Spleen (tissue), 7 donors: ENCODE measurements at regions not wholly inside any gene's neighbourhood (a gene's known extent, or its start where the extent isn't known, plus 50 kb on each side); places are given as distances from the start of the nearest gene placed in this dataset.
"Not testable (repeated sequence)": the region's sequence is repeated elsewhere in the genome, so short reads cannot be mapped to it uniquely, and the experiment has no call there.

Experiments
- POLR2A ChIP-seq, 3 donors: fragments of 450-650 bp; IDR thresholded peaks; one replicate each; pipeline ENCODE4 v1.5.1; 2017; ENCODE audit warnings: antibody characterized with exemption in 3 of 3, mild to moderate bottlenecking in 1 of 3
- POLR2AphosphoS5 ChIP-seq, 3 donors: sonication (generic); formaldehyde crosslinking; IDR thresholded peaks; one replicate each; pipeline ENCODE4 v1.5.1; 2017; ENCODE audit warnings: antibody characterized with exemption in 3 of 3
- TF ChIP-seq, protein P1 (sequence below), 11 experiments: fragments of 200-600 bp in 7 of 11; fragments of 450-650 bp in 4 of 11; sonication (generic) in 4 of 11; IDR thresholded peaks in 8 of 11; conservative IDR thresholded peaks in 3 of 11; 1 replicate in 7 of 11; 2 replicates in 4 of 11; pipeline versions ENCODE4 v1.4.0 to v1.8.0; 2016 to 2021; ENCODE audit warnings: antibody characterized with exemption in 11 of 11, inconsistent platforms in 4 of 11, mild to moderate bottlenecking in 1 of 11
- donor health status: DM: no; HTN: no; CAD: no; lungs with moderate emphysema.
- donor health status: DM: no; HTN: no; CAD: no.
- donor health status: DM: no; HTN: no; CAD: no.

DNA sequence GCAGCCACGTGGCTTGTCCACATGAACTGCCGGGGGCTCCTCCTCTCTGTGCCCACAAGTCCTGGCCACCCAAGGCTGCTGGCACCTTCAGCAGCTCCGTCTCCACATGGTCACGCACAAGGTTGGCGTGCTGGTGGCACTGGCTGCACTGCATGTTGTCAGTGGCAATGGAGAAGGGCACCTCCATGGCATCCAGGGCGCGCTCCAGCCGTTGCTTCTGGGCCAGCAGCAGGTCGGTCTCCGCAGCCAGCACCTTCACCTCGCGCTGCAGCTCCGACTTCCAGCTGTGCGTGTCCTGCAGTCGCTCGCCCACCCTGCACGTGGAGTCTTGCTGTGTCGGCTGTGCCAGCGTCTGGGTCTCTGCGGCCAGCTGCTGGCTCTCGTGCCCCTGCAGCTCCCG lies 1448.4 kb upstream of the TPTE start:
- TF ChIP-seq, protein P1, sequence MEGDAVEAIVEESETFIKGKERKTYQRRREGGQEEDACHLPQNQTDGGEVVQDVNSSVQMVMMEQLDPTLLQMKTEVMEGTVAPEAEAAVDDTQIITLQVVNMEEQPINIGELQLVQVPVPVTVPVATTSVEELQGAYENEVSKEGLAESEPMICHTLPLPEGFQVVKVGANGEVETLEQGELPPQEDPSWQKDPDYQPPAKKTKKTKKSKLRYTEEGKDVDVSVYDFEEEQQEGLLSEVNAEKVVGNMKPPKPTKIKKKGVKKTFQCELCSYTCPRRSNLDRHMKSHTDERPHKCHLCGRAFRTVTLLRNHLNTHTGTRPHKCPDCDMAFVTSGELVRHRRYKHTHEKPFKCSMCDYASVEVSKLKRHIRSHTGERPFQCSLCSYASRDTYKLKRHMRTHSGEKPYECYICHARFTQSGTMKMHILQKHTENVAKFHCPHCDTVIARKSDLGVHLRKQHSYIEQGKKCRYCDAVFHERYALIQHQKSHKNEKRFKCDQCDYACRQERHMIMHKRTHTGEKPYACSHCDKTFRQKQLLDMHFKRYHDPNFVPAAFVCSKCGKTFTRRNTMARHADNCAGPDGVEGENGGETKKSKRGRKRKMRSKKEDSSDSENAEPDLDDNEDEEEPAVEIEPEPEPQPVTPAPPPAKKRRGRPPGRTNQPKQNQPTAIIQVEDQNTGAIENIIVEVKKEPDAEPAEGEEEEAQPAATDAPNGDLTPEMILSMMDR (IDR thresholded peaks at IDR 0.05 in 8 of 11, conservative IDR thresholded peaks at IDR 0.05 in 3 of 11): not testable (repeated sequence)
- TF ChIP-seq POLR2A, POLR2AphosphoS5 (IDR thresholded peaks at IDR 0.05): not testable (repeated sequence)
